ENCODE measurements at regions not wholly inside any gene's neighbourhood (a gene's known extent, or its start where the extent isn't known, plus 50 kb on each side); places are given as distances from the start of the nearest gene placed in this dataset.

DNA sequence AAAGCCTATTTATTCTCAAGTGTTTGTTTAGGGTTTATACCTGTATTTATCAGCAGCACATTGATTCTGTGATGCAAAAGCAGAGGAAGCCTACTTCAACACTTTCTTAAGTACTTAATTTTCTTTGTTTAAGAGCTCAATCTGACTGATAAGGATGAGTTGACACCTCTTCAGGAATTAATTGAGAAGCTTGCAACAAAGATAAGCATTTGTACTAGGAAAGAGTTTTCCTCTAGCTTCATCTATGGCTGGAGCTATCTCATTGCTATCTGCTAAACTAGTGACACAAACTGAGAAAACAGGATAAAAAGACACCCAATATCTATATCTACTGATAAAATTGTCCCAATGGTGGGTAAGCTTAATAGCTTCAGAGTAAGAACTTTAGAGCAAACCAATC, 170.1 kb upstream of the SLITRK6 start:
- Mint-ChIP-seq H3K27me3 (ENCODE audit: unreplicated experiment) (no peaks in the 10 kb centered on the region), H3K4me3 (ENCODE audit: unreplicated experiment) (no peak overlapping the region), H3K27ac (ENCODE audit: unreplicated experiment) (no peak overlapping the region), H3K9me3 (ENCODE audit: unreplicated experiment) (no peaks in the 10 kb centered on the region), H3K4me1 (ENCODE audit: unreplicated experiment) (peaks cover 2% of the 10 kb centered on the region), H3K36me3 (ENCODE audit: low read depth, unreplicated experiment) (no peaks in the 10 kb centered on the region)
- TF ChIP-seq, protein P1, sequence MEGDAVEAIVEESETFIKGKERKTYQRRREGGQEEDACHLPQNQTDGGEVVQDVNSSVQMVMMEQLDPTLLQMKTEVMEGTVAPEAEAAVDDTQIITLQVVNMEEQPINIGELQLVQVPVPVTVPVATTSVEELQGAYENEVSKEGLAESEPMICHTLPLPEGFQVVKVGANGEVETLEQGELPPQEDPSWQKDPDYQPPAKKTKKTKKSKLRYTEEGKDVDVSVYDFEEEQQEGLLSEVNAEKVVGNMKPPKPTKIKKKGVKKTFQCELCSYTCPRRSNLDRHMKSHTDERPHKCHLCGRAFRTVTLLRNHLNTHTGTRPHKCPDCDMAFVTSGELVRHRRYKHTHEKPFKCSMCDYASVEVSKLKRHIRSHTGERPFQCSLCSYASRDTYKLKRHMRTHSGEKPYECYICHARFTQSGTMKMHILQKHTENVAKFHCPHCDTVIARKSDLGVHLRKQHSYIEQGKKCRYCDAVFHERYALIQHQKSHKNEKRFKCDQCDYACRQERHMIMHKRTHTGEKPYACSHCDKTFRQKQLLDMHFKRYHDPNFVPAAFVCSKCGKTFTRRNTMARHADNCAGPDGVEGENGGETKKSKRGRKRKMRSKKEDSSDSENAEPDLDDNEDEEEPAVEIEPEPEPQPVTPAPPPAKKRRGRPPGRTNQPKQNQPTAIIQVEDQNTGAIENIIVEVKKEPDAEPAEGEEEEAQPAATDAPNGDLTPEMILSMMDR (IDR thresholded peaks at IDR 0.05; ENCODE audit: unreplicated experiment), result no peak
- DNase-seq (ENCODE audit: low spot score), result no peak

DNA sequence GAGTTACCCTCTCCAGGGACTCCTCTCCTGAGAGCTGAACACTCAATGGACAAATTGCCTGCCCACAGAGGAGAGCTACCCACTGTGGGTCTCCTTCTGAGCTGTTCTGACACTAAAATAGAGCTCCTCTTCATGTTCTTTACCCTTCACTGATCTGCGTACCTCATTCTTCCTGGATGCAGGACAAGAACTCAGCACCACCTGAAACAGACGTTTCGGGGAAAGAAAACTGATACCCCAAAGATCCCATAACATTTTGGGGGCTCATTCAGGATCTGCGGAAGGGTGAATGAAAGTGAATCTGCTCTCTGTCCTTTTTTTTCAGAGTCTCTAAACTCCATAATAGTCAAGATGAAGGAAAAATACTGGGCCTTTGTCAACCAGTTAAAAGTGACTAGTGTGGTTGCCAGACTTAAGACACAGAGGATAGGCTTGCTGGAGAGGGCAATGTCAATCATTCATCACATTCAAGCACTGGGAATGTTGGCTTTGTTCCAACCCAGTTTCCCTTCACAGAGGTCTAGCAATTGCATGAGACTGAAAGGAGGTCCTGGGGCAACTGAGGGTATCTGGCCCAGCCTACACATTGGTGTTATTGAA, 136.7 kb upstream of the SLITRK6 start:
- Mint-ChIP-seq H3K9me3 (ENCODE audit: unreplicated experiment) (peaks cover 8% of the 10 kb centered on the region), H3K4me1 (ENCODE audit: unreplicated experiment) (peaks cover 2% of the 10 kb centered on the region), H3K36me3 (ENCODE audit: low read depth, unreplicated experiment) (peaks cover 9% of the 10 kb centered on the region), H3K27ac (ENCODE audit: unreplicated experiment) (no peak overlapping the region), H3K27me3 (ENCODE audit: unreplicated experiment) (peaks cover 1% of the 10 kb centered on the region), H3K4me3 (ENCODE audit: unreplicated experiment) (no peak overlapping the region)
- no peak for DNase-seq (ENCODE audit: low spot score)
- TF ChIP-seq, protein P1 (IDR thresholded peaks at IDR 0.05; ENCODE audit: unreplicated experiment), result no peak

DNA sequence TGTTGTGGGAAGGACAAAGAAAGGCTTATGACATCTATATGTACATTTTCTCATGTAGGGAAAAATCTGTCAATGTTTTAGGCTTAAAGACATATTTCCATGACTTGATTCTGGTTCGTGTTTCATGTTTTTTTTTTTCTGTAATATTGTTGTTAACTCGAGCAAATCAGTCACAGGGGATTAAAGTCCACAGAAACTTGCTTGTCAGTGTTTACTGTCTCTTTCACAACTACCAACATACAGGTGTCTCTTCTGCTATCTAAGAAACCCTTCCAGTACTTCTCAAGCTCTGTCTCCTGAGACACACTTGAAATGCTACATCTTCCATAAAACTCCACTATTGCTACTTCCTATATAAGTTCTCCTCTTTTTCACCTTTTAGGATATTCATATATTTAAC, 130.9 kb upstream of the SLITRK6 start:
- TF ChIP-seq, protein P1 (IDR thresholded peaks at IDR 0.05; ENCODE audit: unreplicated experiment), result no peak
- Mint-ChIP-seq H3K27me3 (ENCODE audit: unreplicated experiment) (no peaks in the 10 kb centered on the region), H3K9me3 (ENCODE audit: unreplicated experiment) (no peaks in the 10 kb centered on the region), H3K27ac (ENCODE audit: unreplicated experiment) (no peak overlapping the region), H3K4me3 (ENCODE audit: unreplicated experiment) (no peak overlapping the region), H3K4me1 (ENCODE audit: unreplicated experiment) (no peaks in the 10 kb centered on the region), H3K36me3 (ENCODE audit: low read depth, unreplicated experiment) (no peaks in the 10 kb centered on the region)
- DNase-seq (ENCODE audit: low spot score), result no peak

DNA sequence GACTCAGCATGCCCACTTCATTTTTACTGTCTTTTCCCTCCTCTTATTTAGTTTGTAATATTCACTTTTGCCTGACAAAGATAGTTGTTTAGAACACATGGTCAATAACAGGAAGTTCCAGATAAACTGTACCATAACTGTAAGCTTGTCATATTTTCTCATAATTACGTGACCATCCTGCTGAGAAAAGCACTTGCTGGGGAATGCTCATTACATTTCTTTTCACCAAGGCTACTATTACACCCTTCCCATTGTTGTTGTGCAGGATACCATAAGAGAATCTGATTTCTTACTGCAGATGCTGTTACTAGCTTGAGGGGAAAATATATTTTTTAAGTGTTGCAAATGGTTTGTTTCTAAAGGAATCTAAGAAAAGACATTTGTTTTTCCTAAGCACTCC, 111.7 kb upstream of the SLITRK6 start:
- no peak overlapping the region for H3K4me3 Mint-ChIP-seq (ENCODE audit: unreplicated experiment)
- H3K4me1 Mint-ChIP-seq (ENCODE audit: unreplicated experiment), result no peaks in the 10 kb centered on the region
- H3K27me3 Mint-ChIP-seq (ENCODE audit: unreplicated experiment), result peaks cover 1% of the 10 kb centered on the region
- no peaks in the 10 kb centered on the region for H3K36me3 Mint-ChIP-seq (ENCODE audit: low read depth, unreplicated experiment)
- no peak overlapping the region for H3K27ac Mint-ChIP-seq (ENCODE audit: unreplicated experiment)
- DNase-seq (ENCODE audit: low spot score), result no peak
- TF ChIP-seq, protein P1 (IDR thresholded peaks at IDR 0.05; ENCODE audit: unreplicated experiment), result no peak
- H3K9me3 Mint-ChIP-seq (ENCODE audit: unreplicated experiment), result peaks cover 4% of the 10 kb centered on the region

GRCh38 chr13:85900521-85900920, 101.3 kb upstream of the SLITRK6 start:
- H3K27ac Mint-ChIP-seq (ENCODE audit: unreplicated experiment), result no peak overlapping the region

More at GRCh38 chr13:85900521-85900920, 101.3 kb upstream of the SLITRK6 start:
- Mint-ChIP-seq H3K4me3 (ENCODE audit: unreplicated experiment) (no peak overlapping the region), H3K36me3 (ENCODE audit: low read depth, unreplicated experiment) (no peaks in the 10 kb centered on the region), H3K27me3 (ENCODE audit: unreplicated experiment) (no peaks in the 10 kb centered on the region), H3K9me3 (ENCODE audit: unreplicated experiment) (no peaks in the 10 kb centered on the region), H3K4me1 (ENCODE audit: unreplicated experiment) (no peaks in the 10 kb centered on the region)
- TF ChIP-seq, protein P1 (IDR thresholded peaks at IDR 0.05; ENCODE audit: unreplicated experiment), result no peak
- DNase-seq (ENCODE audit: low spot score), result no peak
